ENCODE measurements at regions not wholly inside any gene's neighbourhood (a gene's known extent, or its start where the extent isn't known, plus 50 kb on each side); places are given as distances from the start of the nearest gene placed in this dataset.

DNA sequence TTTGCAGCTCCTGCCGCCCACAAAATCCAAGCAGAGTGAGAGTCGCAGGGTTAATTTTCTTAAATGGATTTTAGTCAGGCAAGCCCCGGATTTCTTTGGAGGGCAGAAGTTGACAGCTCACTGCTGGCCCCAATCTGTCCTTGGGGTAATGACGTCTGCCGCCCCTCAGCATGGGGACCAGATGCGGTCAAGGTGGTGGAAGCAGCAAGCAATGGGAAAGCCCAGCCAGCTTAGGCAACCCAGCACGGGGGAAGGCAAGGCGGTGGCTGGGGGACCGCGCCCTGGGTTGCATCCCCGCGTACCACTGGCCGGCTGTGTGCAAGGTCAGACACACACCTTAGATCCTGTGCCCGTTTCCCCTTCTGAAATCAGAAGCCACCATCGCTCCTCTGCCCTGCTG, 321.7 kb downstream of the C16orf95 start:
- Histone ChIP-seq H3K4me1 (ENCODE audit: insufficient read depth) (no peaks in the 10 kb centered on the region), H3K27me3 (no peaks in the 10 kb centered on the region), H3K4me3 (no peak overlapping the region), H3K27ac (no peak overlapping the region), H3K36me3 (no peaks in the 10 kb centered on the region), H3K9me3 (no peaks in the 10 kb centered on the region)
- 47 to 55% (median 50%) methylated on average over 13 to 15 of the region's 15 CpGs for WGBS, 3 donors
- intact Hi-C loops (cut with DNase I), result no loop called here
- TF ChIP-seq, protein P1, sequence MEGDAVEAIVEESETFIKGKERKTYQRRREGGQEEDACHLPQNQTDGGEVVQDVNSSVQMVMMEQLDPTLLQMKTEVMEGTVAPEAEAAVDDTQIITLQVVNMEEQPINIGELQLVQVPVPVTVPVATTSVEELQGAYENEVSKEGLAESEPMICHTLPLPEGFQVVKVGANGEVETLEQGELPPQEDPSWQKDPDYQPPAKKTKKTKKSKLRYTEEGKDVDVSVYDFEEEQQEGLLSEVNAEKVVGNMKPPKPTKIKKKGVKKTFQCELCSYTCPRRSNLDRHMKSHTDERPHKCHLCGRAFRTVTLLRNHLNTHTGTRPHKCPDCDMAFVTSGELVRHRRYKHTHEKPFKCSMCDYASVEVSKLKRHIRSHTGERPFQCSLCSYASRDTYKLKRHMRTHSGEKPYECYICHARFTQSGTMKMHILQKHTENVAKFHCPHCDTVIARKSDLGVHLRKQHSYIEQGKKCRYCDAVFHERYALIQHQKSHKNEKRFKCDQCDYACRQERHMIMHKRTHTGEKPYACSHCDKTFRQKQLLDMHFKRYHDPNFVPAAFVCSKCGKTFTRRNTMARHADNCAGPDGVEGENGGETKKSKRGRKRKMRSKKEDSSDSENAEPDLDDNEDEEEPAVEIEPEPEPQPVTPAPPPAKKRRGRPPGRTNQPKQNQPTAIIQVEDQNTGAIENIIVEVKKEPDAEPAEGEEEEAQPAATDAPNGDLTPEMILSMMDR (IDR thresholded peaks at IDR 0.05), result no peak
- TF ChIP-seq EP300 (IDR thresholded peaks at IDR 0.05), result no peak
- no peak for TF ChIP-seq POLR2A (IDR thresholded peaks at IDR 0.05)
- DNase-seq, result no peak

DNA sequence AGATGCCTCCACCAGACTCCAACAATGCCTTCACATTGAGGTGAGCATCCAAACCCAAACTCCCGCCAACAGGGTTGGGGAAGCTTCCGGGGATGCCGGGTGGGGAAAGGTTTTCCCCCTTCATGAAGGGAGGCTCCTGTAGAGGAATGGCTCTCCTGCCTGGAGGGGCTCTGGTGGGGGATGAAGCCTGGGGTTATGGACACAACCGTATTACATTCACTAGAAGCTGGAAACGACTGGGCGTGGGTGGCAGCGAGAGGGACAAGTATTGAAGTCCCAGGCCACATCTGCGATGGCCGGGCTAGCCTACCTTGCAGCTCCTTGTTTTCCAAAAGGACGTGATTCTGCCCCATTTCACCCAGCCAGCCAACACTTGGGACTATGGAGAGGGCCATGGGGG, 321.1 kb downstream of the C16orf95 start:
- whole genome bisulfite sequencing, 3 donors, result 90 to 94% (median 92%) methylated on average over 10 of the region's 10 CpGs
- Histone ChIP-seq H3K4me1 (ENCODE audit: insufficient read depth) (no peaks in the 10 kb centered on the region), H3K4me3 (no peak overlapping the region), H3K27ac (no peak overlapping the region), H3K9me3 (no peaks in the 10 kb centered on the region), H3K36me3 (no peaks in the 10 kb centered on the region), H3K27me3 (no peaks in the 10 kb centered on the region)
- intact Hi-C loops (cut with DNase I), result no loop called here
- TF ChIP-seq POLR2A (IDR thresholded peaks at IDR 0.05), result no peak
- no peak for DNase-seq

DNA sequence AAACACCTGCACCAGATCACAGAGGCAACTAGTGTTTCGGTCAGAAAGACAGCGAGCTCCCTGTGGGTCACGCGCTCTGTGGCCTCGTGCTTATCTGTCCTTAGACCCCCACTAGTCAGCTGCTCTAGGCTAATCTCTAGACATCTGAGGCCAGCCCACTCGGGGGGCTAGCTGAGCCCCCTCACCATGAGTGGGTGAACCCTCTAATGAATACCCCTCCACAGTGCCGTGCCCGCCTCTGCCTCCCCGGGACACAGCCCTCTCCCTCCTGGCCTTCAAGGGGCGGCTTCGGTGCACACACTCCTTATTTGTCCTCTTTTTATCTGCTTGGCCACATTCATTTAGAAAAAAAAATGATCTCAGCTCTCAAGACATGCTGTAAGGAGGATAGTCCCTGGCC, 320.1 kb downstream of the C16orf95 start:
- Histone ChIP-seq H3K4me3 (no peak overlapping the region), H3K36me3 (no peaks in the 10 kb centered on the region), H3K9me3 (no peaks in the 10 kb centered on the region), H3K27ac (no peak overlapping the region), H3K4me1 (ENCODE audit: insufficient read depth) (no peaks in the 10 kb centered on the region), H3K27me3 (no peaks in the 10 kb centered on the region)
- no peak for TF ChIP-seq EP300 (IDR thresholded peaks at IDR 0.05)
- TF ChIP-seq, protein P1 (IDR thresholded peaks at IDR 0.05), result no peak
- whole genome bisulfite sequencing, 3 donors, result 46 to 70% (median 67%) methylated on average over 11 of the region's 11 CpGs
- no peak for DNase-seq
- intact Hi-C loops (cut with DNase I), result no loop called here

DNA sequence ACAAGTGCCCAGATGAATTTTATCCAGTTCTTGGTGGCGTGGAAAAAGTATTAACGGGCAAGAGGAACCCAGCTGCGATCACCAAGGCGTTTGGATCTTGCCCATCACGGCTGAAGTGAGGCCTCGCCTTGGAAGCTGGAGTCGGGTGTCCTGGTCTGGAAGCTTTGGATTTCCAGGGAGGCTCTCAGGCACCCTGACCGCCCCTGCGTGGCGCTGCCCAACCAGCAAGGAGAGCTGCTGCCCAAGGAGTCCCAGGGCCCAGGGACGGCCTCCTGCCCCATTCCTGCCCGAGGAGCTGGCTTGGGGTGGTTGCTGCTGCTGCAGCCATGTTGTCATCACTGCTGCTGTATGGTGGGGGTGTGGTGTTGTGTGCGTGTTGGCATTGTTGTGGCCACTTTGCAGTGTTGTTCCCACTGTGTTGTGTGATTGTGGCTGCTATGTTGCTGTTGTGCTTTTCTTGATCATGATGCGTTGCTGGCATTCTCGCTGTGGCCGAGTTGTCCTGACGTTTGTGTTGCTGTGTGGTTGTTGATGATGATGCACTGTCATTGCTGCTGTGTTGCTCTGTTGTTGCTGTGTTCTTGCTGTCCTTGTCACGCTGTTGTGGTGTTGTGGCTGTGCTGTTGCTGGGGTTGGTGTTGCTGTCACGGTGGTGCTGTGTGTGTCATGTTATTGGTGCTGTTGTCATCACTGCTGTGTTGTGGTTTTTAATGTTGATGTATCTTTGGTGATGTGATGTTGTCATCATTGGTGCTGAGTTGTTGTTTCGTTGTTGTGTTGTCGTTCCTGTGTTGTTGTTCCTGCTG, 318.8 kb downstream of the C16orf95 start:
- DNase-seq, result no peak
- 82 to 91% (median 84%) methylated on average over 21 of the region's 21 CpGs for WGBS, 3 donors
- TF ChIP-seq EP300 (IDR thresholded peaks at IDR 0.05), result no peak
- TF ChIP-seq POLR2A (IDR thresholded peaks at IDR 0.05), result no peak
- TF ChIP-seq, protein P1 (IDR thresholded peaks at IDR 0.05), result no peak

DNA sequence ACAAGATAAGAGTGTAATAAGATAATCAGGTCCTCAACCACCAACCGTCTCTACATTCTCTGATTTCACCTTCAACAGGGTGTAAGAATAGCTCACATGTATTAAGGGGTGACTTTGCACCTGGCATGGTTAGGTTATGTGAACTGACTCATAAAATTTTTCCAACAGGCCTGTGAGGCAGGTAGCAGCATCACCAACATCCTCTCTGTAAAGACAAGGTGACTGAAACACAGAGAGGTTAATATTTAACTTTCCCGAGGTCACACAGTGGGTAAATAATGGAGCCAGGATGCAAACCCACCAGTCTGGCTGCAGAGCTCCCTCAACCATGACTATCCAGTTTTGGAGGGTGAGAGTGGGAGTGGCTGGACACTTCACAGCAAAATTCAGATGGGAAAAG, 317.2 kb downstream of the C16orf95 start:
- intact Hi-C loops (cut with DNase I), result no loop called here
- WGBS, 3 donors, result 63 to 81% (median 71%) methylated on average over 2 of the region's 2 CpGs

More for the DNA sequence above, 318.8 kb downstream of the C16orf95 start:
- intact Hi-C loops (cut with DNase I), result no loop called here
- H3K9me3 ChIP-seq, result no peaks in the 10 kb centered on the region
- H3K4me1 ChIP-seq (ENCODE audit: insufficient read depth), result no peaks in the 10 kb centered on the region
- H3K27me3 ChIP-seq, result no peaks in the 10 kb centered on the region
- H3K4me3 ChIP-seq, result no peak overlapping the region
- H3K27ac ChIP-seq, result no peak overlapping the region
- no peaks in the 10 kb centered on the region for H3K36me3 ChIP-seq

More for the DNA sequence above, 317.2 kb downstream of the C16orf95 start:
- Histone ChIP-seq H3K36me3 (no peaks in the 10 kb centered on the region), H3K9me3 (no peaks in the 10 kb centered on the region), H3K4me1 (ENCODE audit: insufficient read depth) (no peaks in the 10 kb centered on the region), H3K27ac (no peak overlapping the region), H3K4me3 (no peak overlapping the region), H3K27me3 (no peaks in the 10 kb centered on the region)
- DNase-seq, result no peak
- TF ChIP-seq, protein P1 (IDR thresholded peaks at IDR 0.05), result no peak
- TF ChIP-seq EP300 (IDR thresholded peaks at IDR 0.05) (no peak), POLR2A (IDR thresholded peaks at IDR 0.05) (no peak)

All from ovary (tissue), 7 donors.